ENCODE measurements at regions not wholly inside any gene's neighbourhood (a gene's known extent, or its start where the extent isn't known, plus 50 kb on each side); places are given as distances from the start of the nearest gene placed in this dataset.

GRCh38 chr21:43302769-43303168 is 124.2 kb downstream of the SIK1 start:
- TF ChIP-seq CTCF (conservative IDR thresholded peaks at IDR 0.05; ENCODE audit: low read length) (no peak), EZH2phosphoT487 (IDR thresholded peaks at IDR 0.05; ENCODE audit: borderline replicate concordance) (no peak)

All from Loucy (cell line).